Fibroblast of the conjunctiva (primary cell): ENCODE measurements at regions not wholly inside any gene's neighbourhood (a gene's known extent, or its start where the extent isn't known, plus 50 kb on each side); places are given as distances from the start of the nearest gene placed in this dataset.
"Not testable (repeated sequence)": the region's sequence is repeated elsewhere in the genome, so short reads cannot be mapped to it uniquely, and the experiment has no call there.

ENCODE experiments used
- DNase-seq: peaks from one replicate; pipeline ENCODE4 v3.0.0-alpha.2; 2010; ENCODE audit warnings: low read depth

- no peak for DNase-seq
Observed at GRCh38 chr4:79217025-79217424, 108.8 kb downstream of the NAA11 start.

- no peak for DNase-seq
Observed at GRCh38 chr4:79213702-79214101, 112.2 kb downstream of the NAA11 start.

GRCh38 chr4:79213010-79213409, 112.9 kb downstream of the NAA11 start:
- no peak for DNase-seq

- DNase-seq: no peak
Observed at GRCh38 chr4:79212311-79212710, 113.5 kb downstream of the NAA11 start.

- DNase-seq: no peak
Observed at GRCh38 chr4:79211490-79211889, 114.4 kb downstream of the NAA11 start.

GRCh38 chr4:79210636-79211049, 115.2 kb downstream of the NAA11 start:
- DNase-seq: no peak

- DNase-seq: no peak
Observed at GRCh38 chr4:79209822-79210635, 115.8 kb downstream of the NAA11 start.

- DNase-seq: no peak
Observed at GRCh38 chr4:79209081-79209480, 116.8 kb downstream of the NAA11 start.

GRCh38 chr4:79207281-79207680, 118.6 kb downstream of the NAA11 start:
- DNase-seq: no peak

GRCh38 chr4:79206660-79207059, 119.2 kb downstream of the NAA11 start:
- no peak for DNase-seq

GRCh38 chr4:79205121-79205520, 120.7 kb downstream of the NAA11 start:
- no peak for DNase-seq

GRCh38 chr4:79201971-79202370, 123.9 kb downstream of the NAA11 start:
- DNase-seq: no peak

GRCh38 chr4:79199743-79200142, 126.1 kb downstream of the NAA11 start:
- no peak for DNase-seq

GRCh38 chr4:79198951-79199587, 126.8 kb downstream of the NAA11 start:
- no peak for DNase-seq

- DNase-seq: no peak
Observed at GRCh38 chr4:79197275-79198009, 128.4 kb downstream of the NAA11 start.

GRCh38 chr4:79191292-79191691, 134.6 kb downstream of the NAA11 start:
- not testable (repeated sequence) for DNase-seq

- DNase-seq: no peak
Observed at GRCh38 chr4:79185526-79186045, 140.3 kb downstream of the NAA11 start.

GRCh38 chr4:79184476-79184875, 141.4 kb downstream of the NAA11 start:
- no peak for DNase-seq

- no peak for DNase-seq
Observed at GRCh38 chr4:79182209-79182608, 143.7 kb downstream of the NAA11 start.

- DNase-seq: no peak
Observed at GRCh38 chr4:79181190-79181589, 144.7 kb downstream of the NAA11 start.

GRCh38 chr4:79178760-79179159, 147.1 kb downstream of the NAA11 start:
- peak; percentile 3 for DNase-seq

GRCh38 chr4:79177388-79177787, 148.5 kb downstream of the NAA11 start:
- no peak for DNase-seq

- DNase-seq: no peak
Observed at GRCh38 chr4:79176351-79176750, 149.5 kb downstream of the NAA11 start.
